Tibial nerve (tissue), 3 donors: ENCODE measurements at regions not wholly inside any gene's neighbourhood (a gene's known extent, or its start where the extent isn't known, plus 50 kb on each side); places are given as distances from the start of the nearest gene placed in this dataset.

Experiments used
- POLR2A ChIP-seq, 2 donors: fragments of 450-650 bp; IDR thresholded peaks; one replicate each; pipeline ENCODE4 v1.6.1; 2017; ENCODE audit warnings: antibody characterized with exemption in 2 of 2, mild to moderate bottlenecking in 2 of 2, moderate library complexity in 2 of 2
- TF ChIP-seq, protein P1 (sequence below), 5 experiments: fragments of 200-600 bp in 3 of 5; fragments of 450-650 bp in 2 of 5; sonication (generic) in 3 of 5; IDR thresholded peaks; one replicate each; pipeline ENCODE4 v1.5.1; 2016 to 2019; ENCODE audit warnings: antibody characterized with exemption in 5 of 5, mild to moderate bottlenecking in 3 of 5, moderate library complexity in 2 of 5

DNA sequence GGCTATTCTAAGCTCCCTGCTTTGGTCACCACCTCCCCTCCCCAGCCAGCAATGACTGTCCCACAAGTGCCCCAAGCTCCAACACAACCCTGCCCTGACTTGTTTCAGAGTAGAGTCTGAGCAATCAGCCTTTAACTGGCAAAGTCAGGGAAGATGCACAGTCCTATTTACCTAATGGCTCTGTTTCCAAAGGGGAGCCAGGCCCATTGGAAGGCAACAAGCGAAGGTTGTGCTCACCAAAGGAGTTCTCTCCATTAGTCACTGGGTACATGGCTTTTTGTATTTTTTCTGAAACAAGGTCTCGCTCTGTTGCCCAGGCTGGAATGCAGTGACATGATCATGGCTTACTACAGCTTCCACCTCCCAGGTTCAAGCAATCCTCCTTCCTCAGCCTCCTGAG, 267.1 kb upstream of the CRY1 start:
- no peak for TF ChIP-seq POLR2A (IDR thresholded peaks at IDR 0.05)
- TF ChIP-seq, protein P1, sequence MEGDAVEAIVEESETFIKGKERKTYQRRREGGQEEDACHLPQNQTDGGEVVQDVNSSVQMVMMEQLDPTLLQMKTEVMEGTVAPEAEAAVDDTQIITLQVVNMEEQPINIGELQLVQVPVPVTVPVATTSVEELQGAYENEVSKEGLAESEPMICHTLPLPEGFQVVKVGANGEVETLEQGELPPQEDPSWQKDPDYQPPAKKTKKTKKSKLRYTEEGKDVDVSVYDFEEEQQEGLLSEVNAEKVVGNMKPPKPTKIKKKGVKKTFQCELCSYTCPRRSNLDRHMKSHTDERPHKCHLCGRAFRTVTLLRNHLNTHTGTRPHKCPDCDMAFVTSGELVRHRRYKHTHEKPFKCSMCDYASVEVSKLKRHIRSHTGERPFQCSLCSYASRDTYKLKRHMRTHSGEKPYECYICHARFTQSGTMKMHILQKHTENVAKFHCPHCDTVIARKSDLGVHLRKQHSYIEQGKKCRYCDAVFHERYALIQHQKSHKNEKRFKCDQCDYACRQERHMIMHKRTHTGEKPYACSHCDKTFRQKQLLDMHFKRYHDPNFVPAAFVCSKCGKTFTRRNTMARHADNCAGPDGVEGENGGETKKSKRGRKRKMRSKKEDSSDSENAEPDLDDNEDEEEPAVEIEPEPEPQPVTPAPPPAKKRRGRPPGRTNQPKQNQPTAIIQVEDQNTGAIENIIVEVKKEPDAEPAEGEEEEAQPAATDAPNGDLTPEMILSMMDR (IDR thresholded peaks at IDR 0.05), result no peak
